ENCODE measurements at regions not wholly inside any gene's neighbourhood (a gene's known extent, or its start where the extent isn't known, plus 50 kb on each side); places are given as distances from the start of the nearest gene placed in this dataset.

- TF ChIP-seq ZBTB20 (CRISPR knock-in tag; IDR thresholded peaks at IDR 0.05; ENCODE audit: borderline replicate concordance, low read depth) (no peak), ZBTB40 (IDR thresholded peaks at IDR 0.05) (no peak), ZBTB40 (CRISPR knock-in tag; IDR thresholded peaks at IDR 0.05) (no peak), FOXO4 (CRISPR knock-in tag; conservative IDR thresholded peaks at IDR 0.05) (no peak), ZNF550 (CRISPR knock-in tag; IDR thresholded peaks at IDR 0.05; ENCODE audit: borderline replicate concordance) (no peak), HNRNPH1 (optimal IDR thresholded peaks at IDR 0.05; ENCODE audit: low read depth, low read length) (no peak), EZH2 (conservative IDR thresholded peaks at IDR 0.05; ENCODE audit: low read depth, low read length) (no peak), JUNB (CRISPR knock-in tag; IDR thresholded peaks at IDR 0.05; ENCODE audit: borderline replicate concordance) (no peak), BHLHE40 (IDR thresholded peaks at IDR 0.05; ENCODE audit: low read length) (no peak), SP1 (IDR thresholded peaks at IDR 0.05) (no peak), SP1 (CRISPR knock-in tag; IDR thresholded peaks at IDR 0.05) (no peak), TFE3 (CRISPR knock-in tag; IDR thresholded peaks at IDR 0.05) (no peak), ZNF296 (CRISPR knock-in tag; conservative IDR thresholded peaks at IDR 0.05) (no peak), ZFP90 (CRISPR knock-in tag; IDR thresholded peaks at IDR 0.05; ENCODE audit: borderline replicate concordance) (no peak), CTCF (CRISPR knock-in tag; IDR thresholded peaks at IDR 0.05) (no peak), BRD4 (CRISPR knock-in tag; IDR thresholded peaks at IDR 0.05) (no peak)
These were observed 56.4 kb upstream of the GRIP1 start for GRCh38 chr12:66735275-66735674.

Measured in HepG2 (cell line).